GM12878 (cell line): ENCODE measurements at regions not wholly inside any gene's neighbourhood (a gene's known extent, or its start where the extent isn't known, plus 50 kb on each side); places are given as distances from the start of the nearest gene placed in this dataset.

Source experiments
- ATAC-seq: fragments of 200-7000 bp; cut with Tn5 transposase; 3 replicates; pipeline ENCODE4 v1.9.1; 2020; ENCODE audit warnings: mild to moderate bottlenecking, moderate library complexity
- BruUV-seq: library from RNA; stranded (reverse); fragments of 400-500 nt; replicated peaks from 2 replicates; lab custom pipeline; 2021; lab: Mats Ljungman, UMichigan
- CTCF ChIA-PET: fragments of 300-600 bp; sonication (Branson Sonifier 250); formaldehyde crosslinking; extraction: SDS; loops from one replicate; lab custom pipeline; 2021; ENCODE audit warnings: inconsistent platforms; lab: Yijun Ruan, JAX
- POLR2A ChIA-PET: fragments of 350-600 bp; formaldehyde crosslinking; extraction: SDS; loops from one replicate; lab custom pipeline; 2021; ENCODE audit warnings: inconsistent platforms; lab: Charles Lee
- RAD21 ChIA-PET: fragments of 300-600 bp; sonication (Branson Sonifier 250); formaldehyde crosslinking; loops from one replicate; lab custom pipeline; 2023; ENCODE audit warnings: antibody characterized with exemption; ENCODE audit not compliant: unreplicated experiment; lab: Charles Lee
- SMC1A ChIA-PET: fragments of 300-600 bp; sonication (Branson Sonifier 250); formaldehyde crosslinking; loops from one replicate; lab custom pipeline; 2023; ENCODE audit not compliant: unreplicated experiment, uncharacterized antibody; lab: Charles Lee
- DNase-seq: peaks from one replicate; pipeline ENCODE4 v3.0.0-alpha.2; 2011; ENCODE audit warnings: low read depth, low spot score
- FAIRE-seq: peaks from 3 replicates; lab custom pipeline; 2011; peaks lifted over from hg19 to GRCh38; lab: Jason Lieb, UNC
- H2AFZ ChIP-seq: 2 replicates; pipeline ENCODE4 v1.6.0; 2011; ENCODE audit warnings: low read depth, low read length, control low read depth; ENCODE audit not compliant: control insufficient read depth
- H3K27ac ChIP-seq: 2 replicates; pipeline ENCODE4 v1.5.1; 2011; ENCODE audit warnings: control low read depth; ENCODE audit not compliant: control insufficient read depth, insufficient read depth
- H3K27me3 ChIP-seq, 2 experiments: replicated peaks in 1 of 2; 2 replicates each; pipeline versions ENCODE4 v1.6.0 to v1.6.1; 2011; ENCODE audit warnings: low read length in 1 of 2; ENCODE audit not compliant: control insufficient read depth in 2 of 2, insufficient read depth in 2 of 2
- H3K36me3 ChIP-seq, 2 experiments: 2 replicates each; pipeline ENCODE4 v1.5.1; 2011; ENCODE audit warnings: low read length in 1 of 2; ENCODE audit not compliant: control insufficient read depth in 2 of 2, insufficient read depth in 2 of 2
- H3K4me1 ChIP-seq: 2 replicates; pipeline ENCODE4 v1.6.1; 2011; ENCODE audit warnings: mild to moderate bottlenecking, low read length, moderate library complexity, mixed read lengths; ENCODE audit not compliant: control insufficient read depth, insufficient read depth
- H3K4me2 ChIP-seq: 2 replicates; pipeline ENCODE4 v1.6.0; 2011; ENCODE audit warnings: control low read depth; ENCODE audit not compliant: control insufficient read depth, insufficient read depth
- H3K4me3 ChIP-seq: fragments of 200-600 bp; sonication (generic); 2 replicates; pipeline ENCODE4 v1.5.1; 2016
- H3K79me2 ChIP-seq: 2 replicates; pipeline ENCODE4 v1.6.0; 2011; ENCODE audit warnings: low read length; ENCODE audit not compliant: control insufficient read depth, insufficient read depth
- H3K9ac ChIP-seq: 2 replicates; pipeline ENCODE4 v1.8.0; 2011; ENCODE audit warnings: low read length, control low read depth, mixed read lengths; ENCODE audit not compliant: control insufficient read depth, insufficient read depth
- H3K9me3 ChIP-seq: replicated peaks from 3 replicates; pipeline ENCODE4 v1.5.1; 2011; ENCODE audit warnings: mild to moderate bottlenecking, low read length; ENCODE audit not compliant: control insufficient read depth, insufficient read depth
- H4K20me1 ChIP-seq: 2 replicates; pipeline ENCODE4 v1.6.0; 2011; ENCODE audit not compliant: control insufficient read depth, insufficient read depth
- ASH2L ChIP-seq: fragments of 300-600, 200-600 bp; sonication (generic); IDR thresholded peaks from 2 replicates; pipeline ENCODE4 v1.6.1; 2017; ENCODE audit warnings: low read depth, mild to moderate bottlenecking, borderline replicate concordance
- CBX3 ChIP-seq: fragments of 200-600 bp; sonication (generic); IDR thresholded peaks from 2 replicates; pipeline ENCODE4 v1.6.1; 2016; ENCODE audit warnings: low read depth, borderline replicate concordance
- DPF2 ChIP-seq: fragments of 450-650 bp; IDR thresholded peaks from 2 replicates; pipeline ENCODE4 v1.6.1; 2017; ENCODE audit warnings: mild to moderate bottlenecking
- MEF2A ChIP-seq: IDR thresholded peaks from 2 replicates; pipeline ENCODE4 v1.6.1; 2011; ENCODE audit warnings: low read depth, mild to moderate bottlenecking, low read length, moderate library complexity; ENCODE audit not compliant: insufficient read depth
- MXI1 ChIP-seq: fragments of 150-350 bp; IDR thresholded peaks from 2 replicates; pipeline ENCODE4 v1.6.1; 2011; ENCODE audit warnings: low read depth, mild to moderate bottlenecking, inconsistent platforms, low read length, improper control_type of control experiment
- MYB ChIP-seq: fragments of 150-350 bp; IDR thresholded peaks from 2 replicates; pipeline ENCODE4 v1.6.1; 2014; ENCODE audit warnings: mild to moderate bottlenecking, low read depth, low read length, borderline replicate concordance
- NFYA ChIP-seq: IDR thresholded peaks from 2 replicates; pipeline ENCODE4 v1.6.1; 2011; ENCODE audit warnings: low read depth, mild to moderate bottlenecking, low read length, improper control_type of control experiment, borderline replicate concordance
- NR2C2 ChIP-seq: IDR thresholded peaks from 2 replicates; pipeline ENCODE4 v1.6.1; 2011; ENCODE audit warnings: borderline replicate concordance, low read depth; ENCODE audit not compliant: control insufficient read depth, insufficient read length
- PML ChIP-seq: IDR thresholded peaks from 2 replicates; pipeline ENCODE4 v1.6.1; 2012; ENCODE audit warnings: low read length, inconsistent platforms
- RCOR1 ChIP-seq: conservative IDR thresholded peaks from 2 replicates; pipeline ENCODE4 v1.6.1; 2012; ENCODE audit warnings: low read depth, low read length, improper control_type of control experiment
- SMARCA5 ChIP-seq: fragments of 450-650 bp; IDR thresholded peaks from 2 replicates; pipeline ENCODE4 v1.6.1; 2017; ENCODE audit warnings: mild to moderate bottlenecking
- SMC3 ChIP-seq: IDR thresholded peaks from 2 replicates; pipeline ENCODE4 v1.6.1; 2011; ENCODE audit warnings: low read length, improper control_type of control experiment, borderline replicate concordance
- SP1 ChIP-seq: IDR thresholded peaks from one replicate; pipeline ENCODE4 v1.6.1; 2011; ENCODE audit warnings: low read depth, low read length
- STAT3 ChIP-seq: IDR thresholded peaks from 2 replicates; pipeline ENCODE4 v1.6.1; 2011; ENCODE audit warnings: low read depth, low read length, improper control_type of control experiment
- WGBS: methylation state at CpG from one replicate; pipeline ENCODE4 v1.1.6; 2016; ENCODE audit warnings: low lambda C conversion rate; ENCODE audit not compliant: insufficient replicate concordance, insufficient coverage; ENCODE audit errors: missing lambda C conversion rate; 5-methylcytosine and 5-hydroxymethylcytosine counted together
- in situ Hi-C: fragments of 300-500 bp; cut with MboI; formaldehyde crosslinking; loops from 9 replicates; pipeline ENCODE4 v1.14.3; 2018; ENCODE audit warnings: mixed read lengths
- intact Hi-C: fragments of 100-400 bp; cut with micrococcal nuclease; formaldehyde crosslinking; loops from one replicate; pipeline ENCODE4 v1.14.2; 2022; ENCODE audit not compliant: unreplicated experiment
- TF ChIP-seq, protein P1 (sequence below): IDR thresholded peaks from 2 replicates; pipeline ENCODE4 v1.6.1; 2012; ENCODE audit warnings: low read depth, low read length, improper control_type of control experiment
- TF ChIP-seq, protein P2 (sequence below): IDR thresholded peaks from 2 replicates; pipeline ENCODE4 v1.6.1; 2012; ENCODE audit warnings: low read depth, low read length, improper control_type of control experiment
- TF ChIP-seq, protein P3 (sequence below): fragments of 450-650 bp; formaldehyde crosslinking; IDR thresholded peaks from 2 replicates; pipeline ENCODE4 v1.5.0; 2022; ENCODE audit warnings: mild to moderate bottlenecking, missing genetic modification characterization

DNA sequence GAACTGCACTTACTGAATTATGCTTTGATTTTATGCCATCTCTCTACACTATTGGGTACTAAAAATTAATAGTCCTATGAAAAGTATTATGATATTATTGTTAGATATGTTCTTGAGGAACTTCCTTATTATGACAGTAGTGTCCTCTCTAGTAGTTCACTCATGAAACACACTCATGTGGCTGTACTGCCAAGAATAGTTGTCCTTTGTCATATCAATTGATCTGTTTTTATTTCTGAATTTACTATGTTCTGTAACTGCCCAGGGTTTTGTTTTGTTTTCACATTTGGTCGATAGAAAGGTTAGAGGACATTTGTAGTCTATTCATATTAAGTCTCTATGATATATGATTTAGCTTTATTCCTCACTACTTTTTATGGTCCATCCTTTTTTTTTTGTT is 215.2 kb downstream of the PPARGC1A start:
- H2AFZ ChIP-seq = no peak overlapping the region
- TF ChIP-seq NR2C2 = no peak
- TF ChIP-seq, protein P1, sequence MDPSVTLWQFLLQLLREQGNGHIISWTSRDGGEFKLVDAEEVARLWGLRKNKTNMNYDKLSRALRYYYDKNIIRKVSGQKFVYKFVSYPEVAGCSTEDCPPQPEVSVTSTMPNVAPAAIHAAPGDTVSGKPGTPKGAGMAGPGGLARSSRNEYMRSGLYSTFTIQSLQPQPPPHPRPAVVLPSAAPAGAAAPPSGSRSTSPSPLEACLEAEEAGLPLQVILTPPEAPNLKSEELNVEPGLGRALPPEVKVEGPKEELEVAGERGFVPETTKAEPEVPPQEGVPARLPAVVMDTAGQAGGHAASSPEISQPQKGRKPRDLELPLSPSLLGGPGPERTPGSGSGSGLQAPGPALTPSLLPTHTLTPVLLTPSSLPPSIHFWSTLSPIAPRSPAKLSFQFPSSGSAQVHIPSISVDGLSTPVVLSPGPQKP = no peak
- TF ChIP-seq SP1 = no peak
- no peak for TF ChIP-seq ASH2L
- TF ChIP-seq MXI1 = no peak
- TF ChIP-seq, protein P2, sequence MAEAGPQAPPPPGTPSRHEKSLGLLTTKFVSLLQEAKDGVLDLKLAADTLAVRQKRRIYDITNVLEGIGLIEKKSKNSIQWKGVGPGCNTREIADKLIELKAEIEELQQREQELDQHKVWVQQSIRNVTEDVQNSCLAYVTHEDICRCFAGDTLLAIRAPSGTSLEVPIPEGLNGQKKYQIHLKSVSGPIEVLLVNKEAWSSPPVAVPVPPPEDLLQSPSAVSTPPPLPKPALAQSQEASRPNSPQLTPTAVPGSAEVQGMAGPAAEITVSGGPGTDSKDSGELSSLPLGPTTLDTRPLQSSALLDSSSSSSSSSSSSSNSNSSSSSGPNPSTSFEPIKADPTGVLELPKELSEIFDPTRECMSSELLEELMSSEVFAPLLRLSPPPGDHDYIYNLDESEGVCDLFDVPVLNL = no peak
- TF ChIP-seq, protein P3, sequence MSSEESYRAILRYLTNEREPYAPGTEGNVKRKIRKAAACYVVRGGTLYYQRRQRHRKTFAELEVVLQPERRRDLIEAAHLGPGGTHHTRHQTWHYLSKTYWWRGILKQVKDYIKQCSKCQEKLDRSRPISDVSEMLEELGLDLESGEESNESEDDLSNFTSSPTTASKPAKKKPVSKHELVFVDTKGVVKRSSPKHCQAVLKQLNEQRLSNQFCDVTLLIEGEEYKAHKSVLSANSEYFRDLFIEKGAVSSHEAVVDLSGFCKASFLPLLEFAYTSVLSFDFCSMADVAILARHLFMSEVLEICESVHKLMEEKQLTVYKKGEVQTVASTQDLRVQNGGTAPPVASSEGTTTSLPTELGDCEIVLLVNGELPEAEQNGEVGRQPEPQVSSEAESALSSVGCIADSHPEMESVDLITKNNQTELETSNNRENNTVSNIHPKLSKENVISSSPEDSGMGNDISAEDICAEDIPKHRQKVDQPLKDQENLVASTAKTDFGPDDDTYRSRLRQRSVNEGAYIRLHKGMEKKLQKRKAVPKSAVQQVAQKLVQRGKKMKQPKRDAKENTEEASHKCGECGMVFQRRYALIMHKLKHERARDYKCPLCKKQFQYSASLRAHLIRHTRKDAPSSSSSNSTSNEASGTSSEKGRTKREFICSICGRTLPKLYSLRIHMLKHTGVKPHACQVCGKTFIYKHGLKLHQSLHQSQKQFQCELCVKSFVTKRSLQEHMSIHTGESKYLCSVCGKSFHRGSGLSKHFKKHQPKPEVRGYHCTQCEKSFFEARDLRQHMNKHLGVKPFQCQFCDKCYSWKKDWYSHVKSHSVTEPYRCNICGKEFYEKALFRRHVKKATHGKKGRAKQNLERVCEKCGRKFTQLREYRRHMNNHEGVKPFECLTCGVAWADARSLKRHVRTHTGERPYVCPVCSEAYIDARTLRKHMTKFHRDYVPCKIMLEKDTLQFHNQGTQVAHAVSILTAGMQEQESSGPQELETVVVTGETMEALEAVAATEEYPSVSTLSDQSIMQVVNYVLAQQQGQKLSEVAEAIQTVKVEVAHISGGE (CRISPR knock-in tag) = no peak
- no peak for TF ChIP-seq DPF2
- TF ChIP-seq NFYA = no peak
- no peak for TF ChIP-seq SMC3
- no peak for TF ChIP-seq MYB
- TF ChIP-seq STAT3 = no peak
- no peak for TF ChIP-seq CBX3
- TF ChIP-seq SMARCA5 = no peak
- TF ChIP-seq MEF2A = no peak
- TF ChIP-seq PML = no peak
- TF ChIP-seq RCOR1 = no peak
- WGBS = 0% methylated on average over 1 of the region's 1 CpG
- no TSS peak for BruUV-seq
- intact Hi-C loops = no loop called here
- FAIRE-seq (no peak), DNase-seq (no peak), ATAC-seq (no peak)
- H3K36me3 ChIP-seq = no peaks in the 10 kb centered on the region
- ChIA-PET POLR2A (no interaction called here), SMC1A (interaction anchor here (1.7 kb wide), 1 partner anchor 14 kb away, joined by 5 read pairs; no protein-coding TSS in a partner anchor), RAD21 (no interaction called here), CTCF (interaction anchor here (0.7 kb wide), 1 partner anchor 13 kb away, joined by 3 read pairs; no protein-coding TSS in a partner anchor)
- H3K9ac ChIP-seq = no peak overlapping the region
- no peaks in the 10 kb centered on the region for H3K27me3 ChIP-seq
- H3K9me3 ChIP-seq = no peaks in the 10 kb centered on the region; the same call in 2 of the 3 replicates
- H3K4me1 ChIP-seq = no peaks in the 10 kb centered on the region
- no peak overlapping the region for H3K4me2 ChIP-seq
- no peak overlapping the region for H3K27ac ChIP-seq
- no peaks in the 10 kb centered on the region for H3K79me2 ChIP-seq
- in situ Hi-C loops = no loop called here
- no peaks in the 10 kb centered on the region for H4K20me1 ChIP-seq
- no peak overlapping the region for H3K4me3 ChIP-seq
